HepG2 (cell line): ENCODE measurements at regions not wholly inside any gene's neighbourhood (a gene's known extent, or its start where the extent isn't known, plus 50 kb on each side); places are given as distances from the start of the nearest gene placed in this dataset.

ENCODE experiments used
- ATAC-seq: fragments of 200-7000 bp; cut with Tn5 transposase; 3 replicates; pipeline ENCODE4 v1.9.1; 2020; ENCODE audit warnings: mild to moderate bottlenecking, moderate library complexity
- BruUV-seq: library from RNA; stranded (reverse); fragments of 400-500 nt; replicated peaks from 2 replicates; lab custom pipeline; 2021; lab: Mats Ljungman, UMichigan
- CTCF ChIA-PET: fragments of 300-600 bp; formaldehyde crosslinking; extraction: SDS; loops from one replicate; lab custom pipeline; 2021; ENCODE audit warnings: low total read pairs, inconsistent platforms, low intra/inter-chr PET ratio; lab: Yijun Ruan, JAX
- POLR2A ChIA-PET: fragments of 350-600 bp; sonication (Branson Sonifier 250); formaldehyde crosslinking; loops from one replicate; lab custom pipeline; 2020; ENCODE audit warnings: antibody characterized with exemption, inconsistent platforms; lab: Yijun Ruan, JAX
- DNase-seq: peaks from one replicate; pipeline ENCODE4 v3.0.0-alpha.2; 2015; ENCODE audit warnings: low spot score
- FAIRE-seq: peaks from 3 replicates; lab custom pipeline; 2011; peaks lifted over from hg19 to GRCh38; lab: Jason Lieb, UNC
- H2AFZ ChIP-seq: one replicate; pipeline ENCODE4 v1.6.1; 2011; ENCODE audit warnings: low read length, inconsistent platforms
- H3K27ac ChIP-seq: fragments of 300-600 bp; 3 replicates; pipeline ENCODE4 v1.8.0; 2011; ENCODE audit warnings: mixed run types, mild to moderate bottlenecking, mixed read lengths, low read length, inconsistent platforms; ENCODE audit not compliant: insufficient read depth; ENCODE audit errors: extremely low read length
- H3K27me3 ChIP-seq, 2 experiments: fragments of 200-600 bp in 1 of 2; 2 replicates in 1 of 2; 3 replicates in 1 of 2; pipeline versions ENCODE4 v1.6.0 to v1.8.0; 2011; ENCODE audit warnings: low read length in 2 of 2, mild to moderate bottlenecking in 2 of 2, moderate library complexity in 2 of 2, inconsistent platforms in 1 of 2; ENCODE audit not compliant: insufficient read depth in 2 of 2, control insufficient read depth in 1 of 2
- H3K36me3 ChIP-seq, 2 experiments: fragments of 200-600 bp in 1 of 2; replicated peaks in 1 of 2; 2 replicates in 1 of 2; 3 replicates in 1 of 2; pipeline versions ENCODE4 v1.5.1 to v1.8.0; 2011; ENCODE audit warnings: low read length in 2 of 2, inconsistent platforms in 1 of 2; ENCODE audit not compliant: insufficient read depth in 2 of 2, control insufficient read depth in 1 of 2
- H3K4me1 ChIP-seq: 2 replicates; pipeline ENCODE4 v1.5.1; 2012; ENCODE audit warnings: low read length, inconsistent platforms; ENCODE audit not compliant: insufficient read depth
- H3K4me2 ChIP-seq: 2 replicates; pipeline ENCODE4 v1.6.0; 2011; ENCODE audit warnings: low read depth, low read length, inconsistent platforms
- H3K4me3 ChIP-seq, 3 experiments: fragments of 200-600 bp in 1 of 3; sonication (generic), shearing (Covaris generic) in 1 of 3; replicated peaks in 1 of 3; 2 replicates each; pipeline ENCODE4 v1.5.1; 2011 to 2016; ENCODE audit warnings: low read length in 3 of 3, inconsistent platforms in 2 of 3, low read depth in 2 of 3, mild to moderate bottlenecking in 2 of 3, control low read depth in 1 of 3, mixed read lengths in 1 of 3; ENCODE audit not compliant: insufficient read depth in 1 of 3
- H3K79me2 ChIP-seq: one replicate; pipeline ENCODE4 v1.6.1; 2011; ENCODE audit warnings: low read length, inconsistent platforms; ENCODE audit not compliant: insufficient read depth
- H3K9ac ChIP-seq: 2 replicates; pipeline ENCODE4 v1.6.0; 2011; ENCODE audit warnings: mild to moderate bottlenecking, low read depth, low read length, inconsistent platforms; ENCODE audit not compliant: insufficient read depth
- H3K9me3 ChIP-seq: 2 replicates; pipeline ENCODE4 v1.5.1; 2012; ENCODE audit warnings: mild to moderate bottlenecking, low read length
- H4K20me1 ChIP-seq: 2 replicates; pipeline ENCODE4 v1.6.0; 2011; ENCODE audit warnings: inconsistent platforms, mild to moderate bottlenecking, low read length, moderate library complexity; ENCODE audit not compliant: insufficient read depth
- CBX5 ChIP-seq: sonication (generic); formaldehyde crosslinking; IDR thresholded peaks from 2 replicates; pipeline ENCODE4 v1.4.0; 2020; ENCODE audit warnings: missing genetic modification reagents, borderline replicate concordance
- ETV6 ChIP-seq: sonication (generic); formaldehyde crosslinking; conservative IDR thresholded peaks from 2 replicates; pipeline ENCODE4 v1.4.0; 2020; ENCODE audit warnings: missing genetic modification reagents
- NCOR1 ChIP-seq: fragments of 200-600 bp; sonication (generic); IDR thresholded peaks from 2 replicates; pipeline ENCODE4 v1.7.0; 2017; ENCODE audit warnings: antibody characterized with exemption, low read length, borderline replicate concordance
- PPARG ChIP-seq: conservative IDR thresholded peaks from 2 replicates; pipeline ENCODE4 v1.6.1; 2016; ENCODE audit warnings: missing biosample characterization, missing genetic modification reagents
- SIX4 ChIP-seq: sonication (generic); formaldehyde crosslinking; IDR thresholded peaks from 2 replicates; pipeline ENCODE4 v1.4.0; 2020; ENCODE audit warnings: missing genetic modification reagents
- SRF ChIP-seq: IDR thresholded peaks from 2 replicates; pipeline ENCODE4 v1.6.1; 2011; ENCODE audit warnings: mild to moderate bottlenecking, low read depth, low read length, moderate library complexity
- TMF1 ChIP-seq: sonication (generic); formaldehyde crosslinking; IDR thresholded peaks from 2 replicates; pipeline ENCODE4 v1.8.1; 2022; ENCODE audit warnings: low read depth, missing genetic modification reagents
- ZNF337 ChIP-seq: sonication (generic); formaldehyde crosslinking; IDR thresholded peaks from 2 replicates; pipeline ENCODE4 v1.5.1; 2020; ENCODE audit warnings: missing genetic modification reagents, low read depth, mild to moderate bottlenecking, borderline replicate concordance
- ZNF772 ChIP-seq: sonication (generic); formaldehyde crosslinking; IDR thresholded peaks from 2 replicates; pipeline ENCODE4 v1.5.0; 2020; ENCODE audit warnings: mild to moderate bottlenecking, missing genetic modification reagents
- ZNF773 ChIP-seq: sonication (generic); formaldehyde crosslinking; IDR thresholded peaks from 2 replicates; pipeline ENCODE4 v1.4.0; 2020; ENCODE audit warnings: missing genetic modification reagents, borderline replicate concordance
- ZZZ3 ChIP-seq: sonication (generic); formaldehyde crosslinking; IDR thresholded peaks from 2 replicates; pipeline ENCODE4 v1.4.0; 2020; ENCODE audit warnings: missing genetic modification reagents, mild to moderate bottlenecking, borderline replicate concordance
- WGBS: methylation state at CpG from one replicate; pipeline ENCODE4 v1.1.6; 2017; ENCODE audit warnings: low lambda C conversion rate; 5-methylcytosine and 5-hydroxymethylcytosine counted together
- in situ Hi-C: cut with HindIII; loops from 2 replicates; pipeline ENCODE4 v1.10.0; 2017; ENCODE audit warnings: low pct_unique_long_range_greater_than_20kb; ENCODE audit not compliant: extremely low pct_ligation_motif_present
- intact Hi-C: fragments of 100-400 bp; cut with micrococcal nuclease; formaldehyde crosslinking; loops from one replicate; pipeline ENCODE4 v1.10.0; 2022; ENCODE audit not compliant: unreplicated experiment
- TF ChIP-seq, protein P1 (sequence below): sonication (generic); formaldehyde crosslinking; IDR thresholded peaks from 2 replicates; pipeline ENCODE4 v1.5.0; 2020; ENCODE audit warnings: missing genetic modification reagents
- TF ChIP-seq, protein P2 (sequence below): sonication (generic); formaldehyde crosslinking; IDR thresholded peaks from 2 replicates; pipeline ENCODE4 v1.4.0; 2020; ENCODE audit warnings: missing genetic modification reagents, borderline replicate concordance

DNA sequence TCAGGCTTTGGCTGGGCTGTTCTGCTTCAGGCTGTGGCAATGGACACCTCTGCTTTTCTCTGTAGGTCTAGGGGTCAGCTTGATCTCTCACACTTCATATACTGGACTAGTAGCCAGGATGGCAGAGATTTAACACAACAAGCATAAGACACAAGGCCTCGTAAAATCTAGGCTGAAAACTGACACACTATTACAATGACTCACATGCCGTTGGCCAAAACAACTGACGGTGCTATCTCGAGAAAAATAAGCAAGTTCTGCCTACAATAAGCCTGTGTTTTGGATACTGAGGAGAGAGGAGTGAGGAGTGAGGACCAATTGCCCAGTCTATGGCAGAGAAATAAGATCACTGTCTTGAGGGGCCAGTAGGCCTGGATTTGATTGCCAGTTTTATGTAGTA lies 840.7 kb upstream of the ADAMTS5 start:
- DNase-seq, result no peak
- no TSS peak for BruUV-seq
- FAIRE-seq, result no peak

More for the DNA sequence above, 840.7 kb upstream of the ADAMTS5 start:
- Histone ChIP-seq H3K9ac (no peak overlapping the region), H3K27ac (no peak overlapping the region), H2AFZ (no peak overlapping the region), H3K36me3 (no peaks in the 10 kb centered on the region), H3K4me2 (no peak overlapping the region), H4K20me1 (no peaks in the 10 kb centered on the region), H3K79me2 (no peaks in the 10 kb centered on the region), H3K4me1 (no peaks in the 10 kb centered on the region), H3K9me3 (peaks cover 86% of the 10 kb centered on the region), H3K4me3 (no peak overlapping the region), H3K27me3 (no peaks in the 10 kb centered on the region; a peak in 1 of 5 replicates)
- CTCF ChIA-PET, result no interaction called here
- in situ Hi-C loops (no loop called here), intact Hi-C loops (no loop called here)
- ATAC-seq, result no peak
- TF ChIP-seq TMF1, result no peak
- no peak for TF ChIP-seq CBX5 (CRISPR knock-in tag)
- TF ChIP-seq ZZZ3 (CRISPR knock-in tag), result no peak
- no peak for TF ChIP-seq PPARG (CRISPR knock-in tag)
- TF ChIP-seq ZNF337 (CRISPR knock-in tag), result no peak
- TF ChIP-seq, protein P1, sequence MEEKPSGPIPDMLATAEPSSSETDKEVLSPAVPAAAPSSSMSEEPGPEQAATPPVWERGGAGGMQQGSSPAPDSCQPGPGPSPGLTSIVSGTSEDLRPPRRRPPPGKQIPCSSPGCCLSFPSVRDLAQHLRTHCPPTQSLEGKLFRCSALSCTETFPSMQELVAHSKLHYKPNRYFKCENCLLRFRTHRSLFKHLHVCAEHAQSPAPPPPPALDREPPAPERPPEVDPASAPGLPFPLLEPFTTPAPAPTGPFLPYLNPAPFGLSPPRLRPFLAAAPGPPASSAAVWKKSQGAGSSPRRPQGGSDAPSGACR (CRISPR knock-in tag), result no peak
- no peak for TF ChIP-seq NCOR1
- no peak for TF ChIP-seq SIX4 (CRISPR knock-in tag)
- no peak for TF ChIP-seq ZNF773 (CRISPR knock-in tag)
- no peak for TF ChIP-seq ZNF772 (CRISPR knock-in tag)
- no peak for TF ChIP-seq SRF
- no peak for TF ChIP-seq ETV6 (CRISPR knock-in tag)
- TF ChIP-seq, protein P2, sequence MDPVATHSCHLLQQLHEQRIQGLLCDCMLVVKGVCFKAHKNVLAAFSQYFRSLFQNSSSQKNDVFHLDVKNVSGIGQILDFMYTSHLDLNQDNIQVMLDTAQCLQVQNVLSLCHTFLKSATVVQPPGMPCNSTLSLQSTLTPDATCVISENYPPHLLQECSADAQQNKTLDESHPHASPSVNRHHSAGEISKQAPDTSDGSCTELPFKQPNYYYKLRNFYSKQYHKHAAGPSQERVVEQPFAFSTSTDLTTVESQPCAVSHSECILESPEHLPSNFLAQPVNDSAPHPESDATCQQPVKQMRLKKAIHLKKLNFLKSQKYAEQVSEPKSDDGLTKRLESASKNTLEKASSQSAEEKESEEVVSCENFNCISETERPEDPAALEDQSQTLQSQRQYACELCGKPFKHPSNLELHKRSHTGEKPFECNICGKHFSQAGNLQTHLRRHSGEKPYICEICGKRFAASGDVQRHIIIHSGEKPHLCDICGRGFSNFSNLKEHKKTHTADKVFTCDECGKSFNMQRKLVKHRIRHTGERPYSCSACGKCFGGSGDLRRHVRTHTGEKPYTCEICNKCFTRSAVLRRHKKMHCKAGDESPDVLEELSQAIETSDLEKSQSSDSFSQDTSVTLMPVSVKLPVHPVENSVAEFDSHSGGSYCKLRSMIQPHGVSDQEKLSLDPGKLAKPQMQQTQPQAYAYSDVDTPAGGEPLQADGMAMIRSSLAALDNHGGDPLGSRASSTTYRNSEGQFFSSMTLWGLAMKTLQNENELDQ (CRISPR knock-in tag), result no peak
- POLR2A ChIA-PET, result no interaction called here
- WGBS, result 9% methylated on average over 4 of the region's 4 CpGs
